ENCODE measurements at regions not wholly inside any gene's neighbourhood (a gene's known extent, or its start where the extent isn't known, plus 50 kb on each side); places are given as distances from the start of the nearest gene placed in this dataset.

- no peak for TF ChIP-seq MAX (IDR thresholded peaks at IDR 0.05; ENCODE audit: low read depth, low read length)
- TF ChIP-seq MYC (IDR thresholded peaks at IDR 0.05; ENCODE audit: low read depth, low read length): no peak
- TF ChIP-seq CTCF (IDR thresholded peaks at IDR 0.05; ENCODE audit: low read depth, low read length): no peak
- no peak for TF ChIP-seq POLR2A (IDR thresholded peaks at IDR 0.05; ENCODE audit: extremely low read depth, insufficient read length)
- no peak for DNase-seq (ENCODE audit: low read depth)
Observed at GRCh38 chrX:15127010-15127409, 142.9 kb downstream of the ASB9 start.

GRCh38 chrX:15116900-15117299, 153.0 kb downstream of the ASB9 start:
- no peak for DNase-seq (ENCODE audit: low read depth)
- no peak for TF ChIP-seq CTCF (IDR thresholded peaks at IDR 0.05; ENCODE audit: low read depth, low read length)
- TF ChIP-seq POLR2A (IDR thresholded peaks at IDR 0.05; ENCODE audit: extremely low read depth, insufficient read length): no peak
- no peak for TF ChIP-seq MAX (IDR thresholded peaks at IDR 0.05; ENCODE audit: low read depth, low read length)
- TF ChIP-seq MYC (IDR thresholded peaks at IDR 0.05; ENCODE audit: low read depth, low read length): no peak
- H3K4me3 ChIP-seq (ENCODE audit: low read depth, low read length): no peak overlapping the region

More at GRCh38 chrX:15127010-15127409, 142.9 kb downstream of the ASB9 start:
- H3K4me3 ChIP-seq (ENCODE audit: low read depth, low read length): no peak overlapping the region

- TF ChIP-seq POLR2A (IDR thresholded peaks at IDR 0.05; ENCODE audit: extremely low read depth, insufficient read length): no peak
- TF ChIP-seq MYC (IDR thresholded peaks at IDR 0.05; ENCODE audit: low read depth, low read length): no peak
- no peak for TF ChIP-seq MAX (IDR thresholded peaks at IDR 0.05; ENCODE audit: low read depth, low read length)
- no peak for TF ChIP-seq CTCF (IDR thresholded peaks at IDR 0.05; ENCODE audit: low read depth, low read length)
- H3K4me3 ChIP-seq (ENCODE audit: low read depth, low read length): no peak overlapping the region
- DNase-seq (ENCODE audit: low read depth): no peak
Observed at GRCh38 chrX:15114743-15115566, 154.9 kb downstream of the ASB9 start.

- TF ChIP-seq MAX (IDR thresholded peaks at IDR 0.05; ENCODE audit: low read depth, low read length) (no peak), CTCF (IDR thresholded peaks at IDR 0.05; ENCODE audit: low read depth, low read length) (no peak), MYC (IDR thresholded peaks at IDR 0.05; ENCODE audit: low read depth, low read length) (no peak)
- no peak overlapping the region for H3K4me3 ChIP-seq (ENCODE audit: low read depth, low read length)
- no peak for DNase-seq (ENCODE audit: low read depth)
Observed at GRCh38 chrX:15107367-15107988, 162.4 kb downstream of the ASB9 start.

GRCh38 chrX:15098505-15098904, 171.4 kb downstream of the ASB9 start:
- no peak for TF ChIP-seq MAX (IDR thresholded peaks at IDR 0.05; ENCODE audit: low read depth, low read length)
- no peak for TF ChIP-seq POLR2A (IDR thresholded peaks at IDR 0.05; ENCODE audit: extremely low read depth, insufficient read length)
- no peak for DNase-seq (ENCODE audit: low read depth)

GRCh38 chrX:15087747-15088146, 182.1 kb downstream of the ASB9 start:
- H3K4me3 ChIP-seq (ENCODE audit: low read depth, low read length): no peak overlapping the region
- TF ChIP-seq CTCF (IDR thresholded peaks at IDR 0.05; ENCODE audit: low read depth, low read length) (no peak), MYC (IDR thresholded peaks at IDR 0.05; ENCODE audit: low read depth, low read length) (no peak), POLR2A (IDR thresholded peaks at IDR 0.05; ENCODE audit: extremely low read depth, insufficient read length) (no peak), MAX (IDR thresholded peaks at IDR 0.05; ENCODE audit: low read depth, low read length) (no peak)
- no peak for DNase-seq (ENCODE audit: low read depth)

More at GRCh38 chrX:15098505-15098904, 171.4 kb downstream of the ASB9 start:
- no peak overlapping the region for H3K4me3 ChIP-seq (ENCODE audit: low read depth, low read length)

Data from NB4 (cell line).